ENCODE measurements at regions not wholly inside any gene's neighbourhood (a gene's known extent, or its start where the extent isn't known, plus 50 kb on each side); places are given as distances from the start of the nearest gene placed in this dataset.

DNA sequence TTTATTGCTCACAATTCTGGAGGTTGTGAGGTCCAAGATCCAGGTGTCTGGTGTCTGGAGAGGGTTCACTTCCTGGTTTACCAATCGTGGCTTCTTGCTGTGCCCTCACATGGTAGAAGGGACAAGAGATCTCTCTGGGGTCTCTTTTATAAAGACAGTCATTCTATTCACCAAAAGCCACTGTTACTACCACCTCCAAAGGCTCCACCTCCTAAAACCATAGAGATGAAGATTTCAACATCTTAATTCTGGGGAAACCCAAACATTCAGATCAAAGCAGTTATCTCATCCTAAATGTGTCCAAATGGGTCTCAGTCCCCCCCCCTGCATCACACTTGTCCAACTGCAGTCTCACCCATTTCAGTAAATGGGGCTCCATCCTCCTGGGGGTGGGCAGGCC lies 132.9 kb upstream of the XYLT1 start:
- TF ChIP-seq EP300 (IDR thresholded peaks at IDR 0.05; ENCODE audit: low read depth) (no peak), POLR2AphosphoS5 (IDR thresholded peaks at IDR 0.05) (no peak), POLR2A (IDR thresholded peaks at IDR 0.05) (no peak)
- TF ChIP-seq, protein P1, sequence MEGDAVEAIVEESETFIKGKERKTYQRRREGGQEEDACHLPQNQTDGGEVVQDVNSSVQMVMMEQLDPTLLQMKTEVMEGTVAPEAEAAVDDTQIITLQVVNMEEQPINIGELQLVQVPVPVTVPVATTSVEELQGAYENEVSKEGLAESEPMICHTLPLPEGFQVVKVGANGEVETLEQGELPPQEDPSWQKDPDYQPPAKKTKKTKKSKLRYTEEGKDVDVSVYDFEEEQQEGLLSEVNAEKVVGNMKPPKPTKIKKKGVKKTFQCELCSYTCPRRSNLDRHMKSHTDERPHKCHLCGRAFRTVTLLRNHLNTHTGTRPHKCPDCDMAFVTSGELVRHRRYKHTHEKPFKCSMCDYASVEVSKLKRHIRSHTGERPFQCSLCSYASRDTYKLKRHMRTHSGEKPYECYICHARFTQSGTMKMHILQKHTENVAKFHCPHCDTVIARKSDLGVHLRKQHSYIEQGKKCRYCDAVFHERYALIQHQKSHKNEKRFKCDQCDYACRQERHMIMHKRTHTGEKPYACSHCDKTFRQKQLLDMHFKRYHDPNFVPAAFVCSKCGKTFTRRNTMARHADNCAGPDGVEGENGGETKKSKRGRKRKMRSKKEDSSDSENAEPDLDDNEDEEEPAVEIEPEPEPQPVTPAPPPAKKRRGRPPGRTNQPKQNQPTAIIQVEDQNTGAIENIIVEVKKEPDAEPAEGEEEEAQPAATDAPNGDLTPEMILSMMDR (IDR thresholded peaks at IDR 0.05): no peak
- in situ Hi-C loops (cut with MboI; ENCODE audit: low pct_ligation_motif_present in 1 of 4, low pct_unique_long_range_greater_than_20kb in 1 of 4, low sequenced_read_pairs in 3 of 4) (no loop called here), intact Hi-C loops (cut with DNase I; ENCODE audit: low total_unique reads) (no loop called here)
- Histone ChIP-seq H3K27me3 (no peaks in the 10 kb centered on the region), H3K4me3 (no peak overlapping the region), H3K36me3 (no peaks in the 10 kb centered on the region), H3K27ac (no peak overlapping the region), H3K9me3 (peaks cover 0 to 4% of the 10 kb centered on the region in 2 donors), H3K4me1 (no peaks in the 10 kb centered on the region)
- 19% methylated on average over 1 of the region's 1 CpG; no CpG with 5 or more reads in 1 of the 2 donors for WGBS, 2 donors (ENCODE audit: low coverage in 1 of 2)
- no peak for DNase-seq

GRCh38 chr16:17602678-17603077 lies 131.9 kb upstream of the XYLT1 start:
- no peak for DNase-seq
- in situ Hi-C loops (cut with MboI; ENCODE audit: low pct_ligation_motif_present in 1 of 4, low pct_unique_long_range_greater_than_20kb in 1 of 4, low sequenced_read_pairs in 3 of 4) (no loop called here), intact Hi-C loops (cut with DNase I; ENCODE audit: low total_unique reads) (no loop called here)
- H3K9me3 ChIP-seq: peaks cover 0 to 6% of the 10 kb centered on the region in 2 donors
- H3K27ac ChIP-seq: no peak overlapping the region
- TF ChIP-seq POLR2A (IDR thresholded peaks at IDR 0.05): no peak
- TF ChIP-seq, protein P1 (IDR thresholded peaks at IDR 0.05): no peak
- no peak for TF ChIP-seq POLR2AphosphoS5 (IDR thresholded peaks at IDR 0.05)
- TF ChIP-seq EP300 (IDR thresholded peaks at IDR 0.05; ENCODE audit: low read depth): no peak
- no peaks in the 10 kb centered on the region for H3K36me3 ChIP-seq
- 43 to 74% methylated on average over 3 of the region's 3 CpGs for WGBS, 2 donors (ENCODE audit: low coverage in 1 of 2)
- no peaks in the 10 kb centered on the region for H3K4me1 ChIP-seq
- no peak overlapping the region for H3K4me3 ChIP-seq
- no peaks in the 10 kb centered on the region for H3K27me3 ChIP-seq

GRCh38 chr16:17598968-17599367 lies 128.2 kb upstream of the XYLT1 start:
- no peaks in the 10 kb centered on the region for H3K36me3 ChIP-seq
- in situ Hi-C loops (cut with MboI; ENCODE audit: low pct_ligation_motif_present in 1 of 4, low pct_unique_long_range_greater_than_20kb in 1 of 4, low sequenced_read_pairs in 3 of 4): loop anchor here in 2 of 4 donors (25.0 kb wide), 1 partner anchor 737 kb away; no protein-coding TSS in a partner anchor
- TF ChIP-seq EP300 (IDR thresholded peaks at IDR 0.05; ENCODE audit: low read depth) (no peak), POLR2AphosphoS5 (IDR thresholded peaks at IDR 0.05) (no peak)
- H3K4me3 ChIP-seq: no peak overlapping the region
- intact Hi-C loops (cut with DNase I; ENCODE audit: low total_unique reads): no loop called here
- no peaks in the 10 kb centered on the region for H3K4me1 ChIP-seq
- no peak overlapping the region for H3K27ac ChIP-seq
- no peaks in the 10 kb centered on the region for H3K27me3 ChIP-seq
- WGBS, 2 donors (ENCODE audit: low coverage in 1 of 2): 86 to 100% methylated on average over 1 of the region's 1 CpG
- no peak for DNase-seq
- H3K9me3 ChIP-seq: peaks cover 0 to 6% of the 10 kb centered on the region in 2 donors

DNA sequence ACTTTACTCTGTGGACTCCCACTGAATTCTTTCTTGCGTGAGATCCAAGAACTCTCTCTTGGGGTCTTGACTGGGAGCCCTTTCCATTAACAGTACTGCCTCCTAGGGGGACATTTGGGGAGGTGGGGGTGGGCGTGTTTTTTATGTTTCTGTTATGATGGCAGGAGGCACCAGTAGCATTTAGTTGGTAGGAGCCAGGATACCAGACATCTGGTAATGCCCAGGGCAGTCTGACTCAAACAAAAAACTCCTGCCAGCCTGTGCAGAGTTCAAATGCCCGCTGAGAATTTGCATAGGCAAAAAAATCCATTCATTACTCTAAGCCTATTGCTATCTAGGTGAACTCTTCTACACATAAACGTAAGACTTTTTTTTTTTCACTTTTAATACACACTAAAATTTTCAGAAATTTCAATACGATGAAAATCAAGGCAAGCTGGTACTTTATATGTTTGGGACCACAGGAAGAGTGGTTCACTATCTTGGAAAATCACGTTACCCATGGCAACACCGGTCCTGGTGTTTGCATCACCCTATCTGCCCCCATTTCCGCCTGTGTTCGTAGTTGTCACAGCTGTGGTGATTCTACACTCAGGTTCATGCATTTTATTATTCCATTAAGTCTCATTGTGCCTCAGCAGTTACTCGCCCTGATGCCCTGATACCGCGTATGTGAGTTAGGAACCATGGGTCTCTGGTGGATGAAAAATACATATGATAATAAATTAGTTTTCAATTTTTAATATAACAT lies 121.1 kb upstream of the XYLT1 start:
- no peaks in the 10 kb centered on the region for H3K9me3 ChIP-seq
- H3K36me3 ChIP-seq: no peaks in the 10 kb centered on the region
- intact Hi-C loops (cut with DNase I; ENCODE audit: low total_unique reads) (no loop called here), in situ Hi-C loops (cut with MboI; ENCODE audit: low pct_ligation_motif_present in 1 of 4, low pct_unique_long_range_greater_than_20kb in 1 of 4, low sequenced_read_pairs in 3 of 4) (loop anchor here in 2 of 4 donors (25.0 kb wide), 1 partner anchor 730 kb away; no protein-coding TSS in a partner anchor)
- H3K4me3 ChIP-seq: no peak overlapping the region
- 69 to 78% methylated on average over 9 to 12 of the region's 12 CpGs for WGBS, 2 donors (ENCODE audit: low coverage in 1 of 2)
- no peaks in the 10 kb centered on the region for H3K27me3 ChIP-seq
- no peak for DNase-seq
- TF ChIP-seq EP300 (IDR thresholded peaks at IDR 0.05; ENCODE audit: low read depth) (no peak), POLR2AphosphoS5 (IDR thresholded peaks at IDR 0.05) (no peak), POLR2A (IDR thresholded peaks at IDR 0.05) (no peak)
- TF ChIP-seq, protein P1 (IDR thresholded peaks at IDR 0.05): no peak
- H3K27ac ChIP-seq: no peak overlapping the region
- H3K4me1 ChIP-seq: no peaks in the 10 kb centered on the region
